Ishikawa (cell line): ENCODE measurements at regions not wholly inside any gene's neighbourhood (a gene's known extent, or its start where the extent isn't known, plus 50 kb on each side); places are given as distances from the start of the nearest gene placed in this dataset.
A peak's percentile ranks its signal among the peaks of the same experiment; 100 is the strongest.

Source experiments
- CEBPB ChIP-seq: IDR thresholded peaks from 2 replicates; pipeline ENCODE4 v1.6.1; 2012
- CREB1 ChIP-seq: IDR thresholded peaks from 2 replicates; pipeline ENCODE4 v1.6.1; 2012; ENCODE audit warnings: low read depth
- EGR1 ChIP-seq: IDR thresholded peaks from 2 replicates; pipeline ENCODE4 v1.6.1; 2012
- EP300 ChIP-seq: IDR thresholded peaks from 2 replicates; pipeline ENCODE4 v1.6.1; 2012; ENCODE audit warnings: borderline replicate concordance
- FOXM1 ChIP-seq: IDR thresholded peaks from 2 replicates; pipeline ENCODE4 v1.6.1; 2012; ENCODE audit warnings: low read depth, borderline replicate concordance
- MAX ChIP-seq: IDR thresholded peaks from 2 replicates; pipeline ENCODE4 v1.6.1; 2012
- NFIC ChIP-seq: IDR thresholded peaks from 2 replicates; pipeline ENCODE4 v1.6.1; 2012
- RAD21 ChIP-seq: IDR thresholded peaks from 2 replicates; pipeline ENCODE4 v1.6.1; 2012; ENCODE audit warnings: low read depth
- TAF1 ChIP-seq: IDR thresholded peaks from 2 replicates; pipeline ENCODE4 v1.6.1; 2012; ENCODE audit warnings: low read depth, mild to moderate bottlenecking
- TCF12 ChIP-seq: IDR thresholded peaks from 2 replicates; pipeline ENCODE4 v1.6.1; 2012; ENCODE audit warnings: low read depth
- TEAD4 ChIP-seq: IDR thresholded peaks from 2 replicates; pipeline ENCODE4 v1.6.1; 2012
- USF1 ChIP-seq: IDR thresholded peaks from 2 replicates; pipeline ENCODE4 v1.6.1; 2012
- YY1 ChIP-seq: IDR thresholded peaks from 2 replicates; pipeline ENCODE4 v1.6.1; 2012; ENCODE audit warnings: low read depth
- ZBTB7A ChIP-seq: IDR thresholded peaks from 2 replicates; pipeline ENCODE4 v1.6.1; 2012; ENCODE audit warnings: low read depth
- TF ChIP-seq, protein P1 (sequence below): IDR thresholded peaks from 2 replicates; pipeline ENCODE4 v1.6.1; 2012; ENCODE audit warnings: low read depth, mild to moderate bottlenecking

GRCh38 chr21:32099812-32100416 lies 178.9 kb downstream of the MIS18A start:
- TF ChIP-seq FOXM1 (no peak), CEBPB (no peak), EGR1 (no peak), MAX (no peak), EP300 (no peak), TCF12 (no peak), NFIC (no peak)

GRCh38 chr21:32096411-32096810 lies 182.4 kb downstream of the MIS18A start:
- TF ChIP-seq RAD21: peak; percentile 59
- TF ChIP-seq CEBPB: no peak
- TF ChIP-seq NFIC: peak; percentile 54; the same call in 1 of the 2 replicates
- TF ChIP-seq CREB1: no peak
- TF ChIP-seq TCF12: peak; percentile 73
- TF ChIP-seq TAF1: no peak
- peak; percentile 44; the same call in 1 of the 2 replicates for TF ChIP-seq EP300

GRCh38 chr21:32094804-32095203 lies 184.0 kb downstream of the MIS18A start:
- TF ChIP-seq USF1: peak; percentile 93
- TF ChIP-seq EP300: no peak
- no peak for TF ChIP-seq CEBPB
- no peak for TF ChIP-seq YY1
- no peak for TF ChIP-seq FOXM1

DNA sequence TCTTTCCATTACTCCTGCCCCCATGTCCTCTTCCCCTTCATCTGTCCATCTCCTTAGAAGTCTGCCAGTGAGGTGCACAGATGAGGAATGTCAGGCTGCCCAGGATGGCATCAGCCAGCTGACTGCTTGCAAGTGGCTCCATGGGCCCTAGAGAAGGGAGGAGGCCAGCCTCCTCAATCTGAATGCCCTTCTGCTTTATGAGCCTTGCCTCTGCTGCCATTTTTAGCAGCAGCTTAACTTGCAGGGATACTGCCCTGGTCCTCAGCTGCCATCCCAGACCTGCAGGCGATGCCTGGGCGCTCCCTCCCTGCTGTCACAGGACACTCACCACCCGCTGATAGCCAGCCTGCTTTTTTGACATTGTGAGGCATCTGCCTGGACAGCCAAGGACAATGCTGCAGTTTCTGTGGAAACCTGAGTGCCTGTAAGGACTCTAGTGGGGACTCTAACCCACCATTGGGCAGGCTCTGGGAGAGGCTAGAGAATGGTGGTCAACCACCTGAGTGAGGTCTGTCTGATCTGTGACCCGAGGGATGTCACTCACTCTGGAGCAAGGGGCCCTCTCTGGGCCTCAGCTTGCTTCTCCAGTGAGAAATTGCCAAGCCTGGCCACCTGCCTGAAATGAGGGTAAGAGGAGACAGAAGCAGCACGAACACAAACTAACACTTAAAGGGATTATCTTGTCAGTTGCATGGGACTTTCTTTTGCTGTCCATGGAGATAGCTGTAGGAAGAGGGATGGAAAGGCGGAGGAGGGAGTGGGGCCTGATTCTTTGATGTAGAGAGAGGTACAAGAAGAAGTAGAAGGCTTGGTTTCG lies 185.0 kb downstream of the MIS18A start:
- TF ChIP-seq CREB1 (no peak), USF1 (no peak), EP300 (no peak), NFIC (no peak), TAF1 (no peak), TCF12 (no peak), YY1 (no peak), MAX (no peak), RAD21 (no peak), EGR1 (no peak), FOXM1 (no peak), ZBTB7A (no peak), CEBPB (no peak), TEAD4 (no peak)
- TF ChIP-seq, protein P1, sequence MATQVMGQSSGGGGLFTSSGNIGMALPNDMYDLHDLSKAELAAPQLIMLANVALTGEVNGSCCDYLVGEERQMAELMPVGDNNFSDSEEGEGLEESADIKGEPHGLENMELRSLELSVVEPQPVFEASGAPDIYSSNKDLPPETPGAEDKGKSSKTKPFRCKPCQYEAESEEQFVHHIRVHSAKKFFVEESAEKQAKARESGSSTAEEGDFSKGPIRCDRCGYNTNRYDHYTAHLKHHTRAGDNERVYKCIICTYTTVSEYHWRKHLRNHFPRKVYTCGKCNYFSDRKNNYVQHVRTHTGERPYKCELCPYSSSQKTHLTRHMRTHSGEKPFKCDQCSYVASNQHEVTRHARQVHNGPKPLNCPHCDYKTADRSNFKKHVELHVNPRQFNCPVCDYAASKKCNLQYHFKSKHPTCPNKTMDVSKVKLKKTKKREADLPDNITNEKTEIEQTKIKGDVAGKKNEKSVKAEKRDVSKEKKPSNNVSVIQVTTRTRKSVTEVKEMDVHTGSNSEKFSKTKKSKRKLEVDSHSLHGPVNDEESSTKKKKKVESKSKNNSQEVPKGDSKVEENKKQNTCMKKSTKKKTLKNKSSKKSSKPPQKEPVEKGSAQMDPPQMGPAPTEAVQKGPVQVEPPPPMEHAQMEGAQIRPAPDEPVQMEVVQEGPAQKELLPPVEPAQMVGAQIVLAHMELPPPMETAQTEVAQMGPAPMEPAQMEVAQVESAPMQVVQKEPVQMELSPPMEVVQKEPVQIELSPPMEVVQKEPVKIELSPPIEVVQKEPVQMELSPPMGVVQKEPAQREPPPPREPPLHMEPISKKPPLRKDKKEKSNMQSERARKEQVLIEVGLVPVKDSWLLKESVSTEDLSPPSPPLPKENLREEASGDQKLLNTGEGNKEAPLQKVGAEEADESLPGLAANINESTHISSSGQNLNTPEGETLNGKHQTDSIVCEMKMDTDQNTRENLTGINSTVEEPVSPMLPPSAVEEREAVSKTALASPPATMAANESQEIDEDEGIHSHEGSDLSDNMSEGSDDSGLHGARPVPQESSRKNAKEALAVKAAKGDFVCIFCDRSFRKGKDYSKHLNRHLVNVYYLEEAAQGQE: no peak

DNA sequence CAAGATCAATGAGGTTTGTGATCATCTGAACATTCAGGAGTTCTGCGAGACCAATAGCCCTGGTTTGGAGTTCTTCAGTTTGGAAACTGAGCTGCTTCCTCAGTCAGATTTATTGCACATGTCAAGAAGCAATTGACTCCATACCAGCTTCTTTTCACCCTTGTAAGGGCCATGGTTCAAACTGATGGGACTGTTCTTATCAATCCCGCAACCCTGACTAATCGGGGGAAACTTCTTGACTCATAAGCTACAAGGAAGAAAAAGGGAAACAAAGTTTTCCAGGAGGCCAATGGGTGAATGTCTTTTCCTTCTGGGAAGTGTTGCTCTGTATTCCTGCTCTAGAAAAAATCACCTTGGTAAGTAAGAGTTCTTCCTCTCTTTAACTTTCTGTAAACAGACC lies 187.9 kb downstream of the MIS18A start:
- no peak for TF ChIP-seq CEBPB

DNA sequence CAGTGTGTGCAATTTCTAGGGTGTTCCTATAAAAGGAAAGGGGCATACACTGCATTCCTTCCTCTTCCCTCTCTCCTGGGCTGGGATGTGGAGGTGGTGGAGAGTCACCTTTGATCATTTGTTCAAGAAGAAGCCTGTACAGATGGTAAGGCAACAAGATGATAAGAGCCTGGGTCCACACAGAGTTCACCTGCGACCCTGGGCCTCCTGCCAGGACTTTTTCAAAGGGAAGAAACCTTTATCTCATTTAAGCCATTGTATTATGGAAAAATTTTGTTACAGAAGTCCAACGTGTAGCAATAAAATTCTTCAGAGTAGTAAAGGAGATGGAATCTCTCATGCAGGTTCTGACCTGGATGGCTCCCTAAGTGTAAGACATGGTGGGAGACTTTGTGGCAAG lies 189.1 kb downstream of the MIS18A start:
- TF ChIP-seq RAD21 (no peak), EP300 (no peak), CEBPB (no peak), NFIC (no peak), FOXM1 (no peak), TEAD4 (no peak), YY1 (no peak), EGR1 (no peak), ZBTB7A (no peak), TCF12 (no peak), MAX (no peak), CREB1 (no peak), TAF1 (no peak), USF1 (no peak)
- TF ChIP-seq, protein P1: no peak
